Loucy (cell line): ENCODE measurements at regions not wholly inside any gene's neighbourhood (a gene's known extent, or its start where the extent isn't known, plus 50 kb on each side); places are given as distances from the start of the nearest gene placed in this dataset.

ENCODE experiments used
- CTCF ChIP-seq: fragments of 200-600 bp; sonication (generic); conservative IDR thresholded peaks from 2 replicates; pipeline ENCODE4 v1.5.1; 2014; ENCODE audit warnings: mild to moderate bottlenecking, antibody characterized with exemption, low read length
- EZH2phosphoT487 ChIP-seq: fragments of 200-600 bp; IDR thresholded peaks from 2 replicates; pipeline ENCODE4 v1.6.1; 2018; ENCODE audit warnings: antibody characterized with exemption, mild to moderate bottlenecking, moderate library complexity, borderline replicate concordance

GRCh38 chr7:125423458-125424155, 494.0 kb upstream of the POT1 start:
- no peak for TF ChIP-seq CTCF
- no peak for TF ChIP-seq EZH2phosphoT487
